HG03039 (cell line): ENCODE measurements at regions not wholly inside any gene's neighbourhood (a gene's known extent, or its start where the extent isn't known, plus 50 kb on each side); places are given as distances from the start of the nearest gene placed in this dataset.

Source experiments
- ATAC-seq: cut with Tn5 transposase; IDR thresholded peaks from one replicate; pipeline ENCODE4 v1.9.1; 2021; ENCODE audit warnings: mild to moderate bottlenecking, moderate library complexity; ENCODE audit not compliant: unreplicated experiment

GRCh38 chr10:78688901-78689583, 379.7 kb upstream of the ZMIZ1 start:
- ATAC-seq: no peak

GRCh38 chr10:78689584-78689935, 379.2 kb upstream of the ZMIZ1 start:
- ATAC-seq: no peak

- no peak for ATAC-seq
These were observed 378.2 kb upstream of the ZMIZ1 start for GRCh38 chr10:78690354-78691111.

DNA sequence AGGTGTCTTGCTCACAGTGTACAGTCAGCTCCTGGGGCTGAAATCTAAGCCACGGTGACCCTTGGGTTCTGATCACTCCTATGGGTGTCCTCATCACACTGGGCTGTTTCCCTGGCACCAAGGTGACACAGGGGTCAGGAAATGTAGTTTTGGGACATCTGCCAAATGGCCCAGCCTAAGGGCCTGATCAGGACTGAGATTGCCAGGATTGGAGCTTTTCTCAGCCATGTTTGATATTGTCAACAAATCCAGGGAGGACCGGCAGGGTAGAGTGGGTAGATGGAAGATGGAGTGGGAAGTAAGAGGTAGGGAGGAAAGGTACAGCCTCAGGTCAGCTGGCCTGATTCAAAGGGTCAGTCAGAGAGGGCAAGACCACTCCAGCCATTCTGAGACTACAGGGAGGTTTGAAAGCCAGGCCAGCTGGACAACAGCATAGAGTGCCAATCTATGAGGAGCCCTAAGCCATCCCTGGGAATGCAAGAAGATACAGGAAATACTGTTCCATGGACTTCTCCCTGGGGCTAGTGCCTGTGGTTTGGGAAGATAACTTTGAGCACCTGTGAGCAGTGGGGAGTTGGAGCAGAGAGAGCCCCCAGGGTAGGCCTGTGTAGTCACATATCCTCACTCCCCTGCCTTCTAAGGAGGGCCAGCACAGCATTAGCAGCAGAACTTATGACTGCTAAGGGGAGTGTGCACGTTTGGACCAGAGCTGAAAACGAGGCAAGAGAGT, 377.3 kb upstream of the ZMIZ1 start:
- no peak for ATAC-seq

GRCh38 chr10:78692071-78692470, 376.7 kb upstream of the ZMIZ1 start:
- no peak for ATAC-seq

- no peak for ATAC-seq
These were observed 372.9 kb upstream of the ZMIZ1 start for GRCh38 chr10:78695846-78696245.

DNA sequence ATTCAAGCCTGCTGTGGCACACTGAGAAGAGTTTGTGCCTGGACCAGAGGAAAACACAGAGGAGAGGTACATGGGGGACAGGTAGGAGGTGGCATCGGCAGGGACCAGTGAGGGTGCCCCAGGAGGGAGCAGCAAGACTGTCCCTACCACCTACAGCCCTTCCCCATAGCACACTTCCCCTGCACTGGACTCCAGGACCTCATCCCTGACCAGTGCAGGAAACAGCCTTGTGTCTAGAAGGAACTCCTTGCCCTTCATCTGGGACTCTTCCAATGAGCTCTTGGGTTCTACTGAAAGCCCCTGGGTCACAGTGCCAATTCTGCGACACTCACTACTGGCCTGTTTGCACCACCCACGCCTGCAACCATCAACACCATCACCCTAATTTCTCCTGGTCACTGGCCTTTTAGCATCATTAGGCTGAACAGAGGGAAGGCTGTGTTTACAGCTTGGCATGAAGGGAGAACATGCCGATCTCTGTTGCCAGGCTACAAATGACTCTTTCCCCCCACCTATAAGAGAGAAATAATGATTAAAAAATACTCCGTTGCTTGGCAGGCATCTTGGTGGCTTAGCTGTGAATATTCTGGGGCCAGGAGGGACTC, 371.9 kb upstream of the ZMIZ1 start:
- ATAC-seq: no peak

DNA sequence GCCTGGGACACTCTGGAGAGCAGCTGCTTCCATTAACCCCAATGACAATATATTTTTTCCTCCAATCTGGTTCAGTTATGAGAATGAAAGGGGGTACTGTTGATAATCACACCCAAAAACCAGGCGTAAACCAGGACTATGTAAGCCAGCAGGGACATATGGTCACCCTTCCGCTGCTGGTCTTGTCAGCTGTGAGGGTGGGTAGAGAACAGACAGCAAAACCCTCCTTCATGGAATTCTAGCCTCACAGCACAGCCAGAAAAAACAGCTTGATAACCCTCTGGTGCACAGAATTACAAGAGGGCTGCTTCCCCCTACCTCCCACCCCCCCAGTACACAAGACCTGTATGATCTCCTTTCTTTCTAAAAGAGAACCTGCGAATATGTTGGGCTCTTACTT, 368.8 kb upstream of the ZMIZ1 start:
- ATAC-seq: no peak

GRCh38 chr10:78700413-78700812, 368.4 kb upstream of the ZMIZ1 start:
- ATAC-seq: no peak

- ATAC-seq: no peak
These were observed 367.8 kb upstream of the ZMIZ1 start for GRCh38 chr10:78700816-78701520.

DNA sequence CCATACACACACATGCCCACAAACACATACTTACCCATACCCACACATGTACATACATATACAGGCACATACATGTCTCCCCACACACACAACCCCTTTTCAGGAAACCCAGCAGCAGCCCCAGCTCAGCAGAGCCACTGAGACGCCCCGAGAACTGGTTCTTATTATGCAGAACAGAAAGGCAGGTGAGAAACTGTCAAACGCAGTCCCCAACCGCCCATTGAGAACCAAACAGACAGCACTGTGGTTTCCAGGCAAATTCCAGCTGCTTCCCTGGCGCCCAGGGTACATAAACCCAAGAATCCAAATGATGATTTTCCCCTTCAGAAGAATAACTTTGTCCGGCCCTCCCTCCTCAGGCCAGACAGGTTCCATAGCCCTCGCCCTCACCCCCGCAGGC, 366.6 kb upstream of the ZMIZ1 start:
- no peak for ATAC-seq

DNA sequence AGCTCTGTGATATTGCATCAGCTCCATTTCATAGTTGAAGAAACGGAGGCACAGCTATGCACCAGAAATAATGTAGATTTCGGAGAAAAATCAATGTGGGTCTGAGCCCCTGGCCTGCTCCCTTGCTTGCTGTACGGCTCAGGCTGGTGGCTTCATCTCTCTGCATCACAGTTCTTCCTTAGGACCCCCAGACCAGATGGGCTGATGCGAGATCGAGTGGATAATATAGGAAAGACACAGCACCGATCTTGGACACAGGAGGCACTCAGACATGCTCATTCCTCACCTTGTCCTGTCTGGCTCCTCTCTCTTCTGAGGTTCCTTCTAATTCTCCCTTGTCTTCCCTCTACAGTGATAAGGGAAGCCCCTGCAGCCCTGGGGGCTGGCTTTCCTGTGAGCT, 365.9 kb upstream of the ZMIZ1 start:
- ATAC-seq: no peak

- ATAC-seq: no peak
These were observed 365.2 kb upstream of the ZMIZ1 start for GRCh38 chr10:78703593-78703992.

DNA sequence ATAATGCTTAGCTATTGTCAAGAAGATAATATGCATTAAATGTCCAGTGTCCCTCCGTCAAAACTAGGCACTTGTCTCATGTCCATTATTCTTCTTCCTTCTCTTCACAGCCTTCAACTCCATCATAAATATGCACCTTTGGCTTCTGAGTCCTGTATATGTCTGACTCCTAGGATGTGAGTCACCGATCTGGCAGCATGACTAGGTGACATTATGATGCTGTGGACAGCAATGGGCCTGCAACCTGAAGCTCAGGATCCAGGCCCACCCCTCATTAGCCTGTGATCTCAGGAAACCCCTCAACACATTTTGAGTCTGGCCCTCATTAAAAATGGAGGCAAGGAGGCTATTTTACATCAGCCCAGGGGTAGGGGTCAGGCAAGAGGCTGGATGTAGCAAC, 362.5 kb upstream of the ZMIZ1 start:
- ATAC-seq: no peak

DNA sequence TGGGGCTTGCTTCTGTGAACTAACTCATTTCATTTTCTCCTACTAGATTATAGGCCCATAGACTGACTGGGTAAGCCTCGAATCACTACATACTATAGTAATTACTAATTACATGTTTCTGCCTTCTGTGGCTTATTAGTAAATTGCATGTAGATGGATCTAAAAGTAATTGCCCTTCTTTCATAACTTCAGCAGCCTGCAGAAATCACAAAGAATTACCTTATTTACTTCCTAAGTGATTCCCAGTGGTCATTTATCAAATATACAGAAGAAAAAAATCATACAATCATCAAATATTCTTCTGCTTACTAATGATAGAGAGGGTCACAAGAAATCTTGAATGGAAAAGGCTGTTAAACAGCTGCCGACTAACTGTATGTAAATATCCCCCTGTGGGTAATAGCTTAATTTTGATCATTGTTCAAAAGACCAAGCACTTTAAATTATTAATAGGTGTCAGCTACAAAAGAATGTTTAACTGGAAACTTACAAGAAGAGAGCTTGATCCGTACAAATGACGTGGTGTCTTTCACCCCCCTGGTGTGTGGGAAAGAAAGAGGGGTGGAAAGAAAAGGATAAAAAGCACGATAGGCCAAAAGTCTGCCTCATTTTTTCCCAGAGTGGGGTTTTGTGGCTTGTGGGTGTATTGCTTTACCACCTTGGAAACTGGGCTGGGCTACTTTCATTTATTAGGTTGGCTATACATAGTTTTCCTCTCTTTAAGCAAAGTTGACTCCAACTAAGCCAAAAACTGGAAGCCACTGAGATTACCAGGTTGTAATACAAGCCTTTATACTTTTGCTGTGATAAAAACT, 361.8 kb upstream of the ZMIZ1 start:
- ATAC-seq: no peak

DNA sequence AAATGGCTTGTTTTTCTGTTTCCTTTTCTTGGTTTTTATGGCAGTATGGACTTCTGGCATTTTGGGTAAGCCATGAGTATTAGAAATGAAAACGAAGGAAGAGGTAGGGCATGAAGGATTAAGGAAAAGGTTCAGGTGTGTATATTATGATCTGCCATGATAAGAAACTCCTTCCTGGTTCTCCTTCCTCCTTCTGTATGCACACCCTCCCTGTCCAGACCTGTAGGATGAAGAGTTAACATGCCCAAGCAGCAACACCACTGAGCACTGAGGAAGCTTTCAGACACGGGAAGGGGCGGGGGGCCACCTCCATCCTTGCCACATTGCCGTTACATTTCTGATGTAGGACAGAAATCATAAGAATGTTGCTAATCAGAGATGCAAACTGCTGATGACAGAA, 361.0 kb upstream of the ZMIZ1 start:
- ATAC-seq: no peak

DNA sequence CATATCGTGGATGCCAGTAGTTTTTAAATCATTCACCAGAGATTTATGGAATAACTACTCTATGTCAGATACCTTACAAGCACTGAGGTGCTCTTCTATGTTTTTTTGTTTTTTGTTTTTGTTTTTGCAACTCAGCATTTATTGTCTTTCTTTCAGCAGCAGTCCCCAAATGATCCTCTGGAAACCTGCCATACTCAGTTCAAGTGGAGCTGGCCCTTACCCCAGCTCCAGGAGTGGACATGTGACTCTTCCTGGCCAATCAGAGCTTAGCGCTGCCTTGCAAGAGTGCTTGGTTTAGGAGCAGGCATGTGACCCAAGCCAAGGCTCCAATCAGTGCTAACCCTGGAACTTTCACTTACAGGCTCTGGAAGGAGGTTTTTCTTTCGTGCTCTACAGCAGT, 356.6 kb upstream of the ZMIZ1 start:
- ATAC-seq: no peak

- no peak for ATAC-seq
These were observed 355.1 kb upstream of the ZMIZ1 start for GRCh38 chr10:78713659-78714058.

GRCh38 chr10:78714225-78714624, 354.5 kb upstream of the ZMIZ1 start:
- no peak for ATAC-seq

DNA sequence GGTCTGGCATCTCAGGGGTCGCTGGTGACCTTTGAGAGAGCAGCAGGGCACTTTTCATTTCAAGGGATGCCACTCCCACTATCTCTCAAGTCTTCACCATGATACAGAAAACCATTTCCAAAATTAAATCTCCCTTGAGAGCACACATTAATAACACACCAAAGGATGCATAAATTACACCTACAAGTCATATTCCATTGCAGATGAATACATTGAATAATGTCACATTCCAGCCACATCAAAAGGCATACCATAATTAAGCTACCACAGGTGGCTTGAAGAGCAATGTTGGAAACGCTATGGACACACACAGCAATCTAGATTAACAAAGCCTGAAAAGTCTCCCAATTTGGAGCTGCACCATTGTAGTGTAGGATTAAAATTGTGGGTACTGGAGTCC, 353.3 kb upstream of the ZMIZ1 start:
- ATAC-seq: no peak
